Psoas muscle (tissue), 7 donors: ENCODE measurements at regions not wholly inside any gene's neighbourhood (a gene's known extent, or its start where the extent isn't known, plus 50 kb on each side); places are given as distances from the start of the nearest gene placed in this dataset.

ENCODE experiments used
- ATAC-seq, 4 donors: fragments of 200-7000 bp; cut with Tn5 transposase; one replicate each; pipeline ENCODE4 v1.9.1; 2020; ENCODE audit warnings: moderate library complexity in 3 of 4, mild to moderate bottlenecking in 2 of 4
- DNase-seq, 2 donors: peaks; one replicate each; pipeline ENCODE4 v3.0.0-alpha.2; 2020
- H3K27ac ChIP-seq: fragments of 200-600 bp; one replicate; pipeline ENCODE4 v1.8.0; 2022
- H3K27me3 ChIP-seq, 3 donors: fragments of 200-600 bp in 1 of 3; one replicate each; pipeline versions ENCODE4 v1.6.1 to v1.8.0; 2013 to 2022; ENCODE audit warnings: low read length in 2 of 3, mild to moderate bottlenecking in 2 of 3, moderate library complexity in 1 of 3; ENCODE audit not compliant: insufficient read depth in 3 of 3
- H3K36me3 ChIP-seq, 2 donors: fragments of 200-600 bp in 1 of 2; one replicate each; pipeline versions ENCODE4 v1.6.1 to v1.8.0; 2013 to 2022; ENCODE audit warnings: low read depth in 1 of 2, mild to moderate bottlenecking in 1 of 2, moderate library complexity in 1 of 2; ENCODE audit not compliant: insufficient read depth in 1 of 2
- H3K4me1 ChIP-seq: fragments of 200-600 bp; one replicate; pipeline ENCODE4 v1.8.0; 2022
- H3K4me3 ChIP-seq: fragments of 200-600 bp; one replicate; pipeline ENCODE4 v1.8.0; 2022; ENCODE audit warnings: mild to moderate bottlenecking
- H3K9me3 ChIP-seq: fragments of 200-600 bp; one replicate; pipeline ENCODE4 v1.8.0; 2022
- WGBS, 3 donors: extraction: QIAGEN DNeasy Blood & Tissue Kit; methylation state at CpG; one replicate each; pipeline versions ENCODE4 v1.1.6 to v1.1.7; 2013; 5-methylcytosine and 5-hydroxymethylcytosine counted together
- intact Hi-C, 2 donors: fragments of 100-400 bp; cut with DNase I; formaldehyde crosslinking; loops; one replicate each; pipeline versions ENCODE4 v1.11.0 to v1.14.2; 2022
- TF ChIP-seq, protein P1 (sequence below): fragments of 200-600 bp; IDR thresholded peaks from one replicate; pipeline ENCODE4 v1.8.0; 2022; ENCODE audit warnings: antibody characterized with exemption
- donor health status: healthy with polysubstance abuse.
- donor health status: DM: no; HTN: no; CAD: no; lungs with moderate emphysema.
- donor health status: Bipolar disorder and iron deficiency.
- donor health status: healthy.
- donor health status: DM: yes; HTN: yes; CAD: no.
- donor health status: DM: no; HTN: no; CAD: no.
- donor health status: DM: yes; HTN: yes; CAD: no.

GRCh38 chr9:109590966-109591365 lies 92.9 kb upstream of the PTPN3 start:
- Histone ChIP-seq H3K4me1 (no peaks in the 10 kb centered on the region), H3K4me3 (no peak overlapping the region), H3K36me3 (no peaks in the 10 kb centered on the region), H3K27ac (no peak overlapping the region), H3K9me3 (peaks cover 5% of the 10 kb centered on the region), H3K27me3 (peaks cover 0 to 2% (median 0%) of the 10 kb centered on the region in 3 donors)
- intact Hi-C loops = no loop called here
- TF ChIP-seq, protein P1, sequence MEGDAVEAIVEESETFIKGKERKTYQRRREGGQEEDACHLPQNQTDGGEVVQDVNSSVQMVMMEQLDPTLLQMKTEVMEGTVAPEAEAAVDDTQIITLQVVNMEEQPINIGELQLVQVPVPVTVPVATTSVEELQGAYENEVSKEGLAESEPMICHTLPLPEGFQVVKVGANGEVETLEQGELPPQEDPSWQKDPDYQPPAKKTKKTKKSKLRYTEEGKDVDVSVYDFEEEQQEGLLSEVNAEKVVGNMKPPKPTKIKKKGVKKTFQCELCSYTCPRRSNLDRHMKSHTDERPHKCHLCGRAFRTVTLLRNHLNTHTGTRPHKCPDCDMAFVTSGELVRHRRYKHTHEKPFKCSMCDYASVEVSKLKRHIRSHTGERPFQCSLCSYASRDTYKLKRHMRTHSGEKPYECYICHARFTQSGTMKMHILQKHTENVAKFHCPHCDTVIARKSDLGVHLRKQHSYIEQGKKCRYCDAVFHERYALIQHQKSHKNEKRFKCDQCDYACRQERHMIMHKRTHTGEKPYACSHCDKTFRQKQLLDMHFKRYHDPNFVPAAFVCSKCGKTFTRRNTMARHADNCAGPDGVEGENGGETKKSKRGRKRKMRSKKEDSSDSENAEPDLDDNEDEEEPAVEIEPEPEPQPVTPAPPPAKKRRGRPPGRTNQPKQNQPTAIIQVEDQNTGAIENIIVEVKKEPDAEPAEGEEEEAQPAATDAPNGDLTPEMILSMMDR = no peak
- ATAC-seq (no peak), DNase-seq (no peak)
- WGBS, 3 donors = 72 to 84% (median 81%) methylated on average over 5 of the region's 5 CpGs

DNA sequence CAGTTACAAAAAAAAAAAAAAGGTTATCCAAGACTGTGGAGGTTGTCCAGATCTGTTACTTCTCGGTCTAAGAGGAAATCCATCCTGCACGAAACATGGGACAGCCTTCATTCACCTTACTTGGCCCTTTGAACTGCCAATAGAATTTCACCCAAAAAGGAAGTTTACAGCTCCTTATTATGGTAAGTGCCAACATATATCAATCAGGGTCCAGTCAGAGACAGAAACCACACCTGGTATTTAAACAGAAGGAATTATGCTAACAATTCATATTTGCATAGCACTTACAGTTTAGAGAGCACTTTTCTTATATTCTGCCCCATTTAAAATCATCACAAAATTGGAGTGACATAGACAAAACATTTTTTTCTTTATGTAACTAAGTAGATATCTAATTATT lies 93.6 kb upstream of the PTPN3 start:
- Histone ChIP-seq H3K4me1 (no peaks in the 10 kb centered on the region), H3K4me3 (no peak overlapping the region), H3K9me3 (peaks cover 5% of the 10 kb centered on the region), H3K36me3 (no peaks in the 10 kb centered on the region), H3K27me3 (peaks cover 0 to 2% (median 0%) of the 10 kb centered on the region in 3 donors), H3K27ac (no peak overlapping the region)
- TF ChIP-seq, protein P1 = no peak
- 75 to 85% (median 83%) methylated on average over 2 of the region's 2 CpGs for WGBS, 3 donors
- intact Hi-C loops = no loop called here
- DNase-seq (no peak), ATAC-seq (no peak)

DNA sequence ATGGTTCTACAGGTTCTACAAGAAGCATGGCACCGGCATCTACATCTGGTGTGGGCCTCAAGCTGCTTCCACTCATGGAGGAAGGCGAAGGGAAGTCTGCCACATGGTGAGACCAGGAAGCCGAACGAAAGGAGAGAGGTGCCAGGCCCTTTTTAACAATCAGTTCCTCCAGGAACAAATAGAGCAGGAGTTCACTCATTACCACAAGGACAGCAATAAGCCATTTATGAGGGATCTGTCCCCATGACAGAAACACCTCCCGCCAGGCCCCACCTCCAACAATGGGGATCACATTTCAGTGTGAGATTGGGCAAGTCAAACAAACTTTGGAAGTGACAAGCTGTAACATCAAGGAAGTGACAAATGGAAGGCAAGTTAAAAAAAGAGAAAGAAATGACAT lies 95.5 kb upstream of the PTPN3 start:
- Histone ChIP-seq H3K27me3 (peaks cover 0 to 2% (median 0%) of the 10 kb centered on the region in 3 donors), H3K9me3 (peaks cover 5% of the 10 kb centered on the region), H3K27ac (no peak overlapping the region), H3K36me3 (no peaks in the 10 kb centered on the region), H3K4me1 (no peaks in the 10 kb centered on the region), H3K4me3 (no peak overlapping the region)
- ATAC-seq (no peak), DNase-seq (no peak)
- 86 to 91% (median 89%) methylated on average over 5 of the region's 5 CpGs for WGBS, 3 donors
- TF ChIP-seq, protein P1 = no peak
- intact Hi-C loops = no loop called here

- WGBS, 3 donors = 87 to 91% (median 88%) methylated on average over 3 of the region's 3 CpGs
These were observed 99.4 kb upstream of the PTPN3 start for GRCh38 chr9:109597496-109597895.

GRCh38 chr9:109599131-109599530 lies 101.0 kb upstream of the PTPN3 start:
- H3K4me1 ChIP-seq = no peaks in the 10 kb centered on the region
- no peak overlapping the region for H3K4me3 ChIP-seq
- TF ChIP-seq, protein P1 = no peak
- WGBS, 3 donors = 100% methylated on average over 2 of the region's 2 CpGs
- intact Hi-C loops = no loop called here
- no peaks in the 10 kb centered on the region for H3K9me3 ChIP-seq
- no peak for DNase-seq
- no peak for ATAC-seq
- H3K36me3 ChIP-seq = no peaks in the 10 kb centered on the region
- H3K27ac ChIP-seq = no peak overlapping the region
- H3K27me3 ChIP-seq = no peaks in the 10 kb centered on the region

More at GRCh38 chr9:109597496-109597895, 99.4 kb upstream of the PTPN3 start:
- H3K4me3 ChIP-seq = no peak overlapping the region
- DNase-seq = no peak
- intact Hi-C loops = no loop called here
- H3K27ac ChIP-seq = no peak overlapping the region
- H3K4me1 ChIP-seq = no peaks in the 10 kb centered on the region
- H3K36me3 ChIP-seq = no peaks in the 10 kb centered on the region
- TF ChIP-seq, protein P1 = no peak
- no peaks in the 10 kb centered on the region for H3K9me3 ChIP-seq
- H3K27me3 ChIP-seq = no peaks in the 10 kb centered on the region
- ATAC-seq = no peak
